DND-41 (cell line): ENCODE measurements at regions not wholly inside any gene's neighbourhood (a gene's known extent, or its start where the extent isn't known, plus 50 kb on each side); places are given as distances from the start of the nearest gene placed in this dataset.
"Not testable (repeated sequence)": the region's sequence is repeated elsewhere in the genome, so short reads cannot be mapped to it uniquely, and the experiment has no call there.

Source experiments
- ATAC-seq: fragments of 200-7000 bp; cut with Tn5 transposase; 3 replicates; pipeline ENCODE4 v1.9.1; 2021; ENCODE audit warnings: low read depth; ENCODE audit not compliant: insufficient read depth
- DNase-seq: peaks from one replicate; pipeline ENCODE4 v3.0.0-alpha.2; 2020
- H2AFZ ChIP-seq: 2 replicates; pipeline ENCODE4 v1.6.0; 2012; ENCODE audit warnings: low read depth, low read length
- H3K27ac ChIP-seq: 2 replicates; pipeline ENCODE4 v1.5.1; 2012; ENCODE audit warnings: low read length, inconsistent platforms
- H3K27me3 ChIP-seq: fragments of 200-600 bp; sonication (generic); 2 replicates; pipeline ENCODE4 v1.6.0; 2012; ENCODE audit warnings: low read length, mild to moderate bottlenecking, inconsistent platforms; ENCODE audit not compliant: insufficient read depth, poor library complexity
- H3K36me3 ChIP-seq: 2 replicates; pipeline ENCODE4 v1.5.1; 2012; ENCODE audit warnings: low read length, inconsistent platforms; ENCODE audit not compliant: insufficient read depth
- H3K4me1 ChIP-seq: 2 replicates; pipeline ENCODE4 v1.5.1; 2012; ENCODE audit warnings: mild to moderate bottlenecking, low read length; ENCODE audit not compliant: insufficient read depth
- H3K4me2 ChIP-seq: 2 replicates; pipeline ENCODE4 v1.6.0; 2012; ENCODE audit warnings: mild to moderate bottlenecking, moderate library complexity, low read length, inconsistent platforms; ENCODE audit not compliant: insufficient read depth
- H3K4me3 ChIP-seq, 2 experiments: fragments of 200-600 bp in 1 of 2; shearing (Covaris generic) in 1 of 2; 2 replicates each; pipeline ENCODE4 v1.5.1; 2012 to 2016; ENCODE audit warnings: inconsistent platforms in 2 of 2, low read length in 2 of 2, mild to moderate bottlenecking in 2 of 2, low read depth in 1 of 2, moderate library complexity in 1 of 2
- H3K79me2 ChIP-seq: 2 replicates; pipeline ENCODE4 v1.6.0; 2012; ENCODE audit warnings: low read length, inconsistent platforms; ENCODE audit not compliant: insufficient read depth
- H3K9ac ChIP-seq: 2 replicates; pipeline ENCODE4 v1.6.0; 2012; ENCODE audit warnings: low read depth, mild to moderate bottlenecking, inconsistent platforms, low read length, moderate library complexity
- H3K9me3 ChIP-seq: 2 replicates; pipeline ENCODE4 v1.5.1; 2012; ENCODE audit warnings: low read length, moderate library complexity, mild to moderate bottlenecking, inconsistent platforms; ENCODE audit not compliant: insufficient read depth, severe bottlenecking
- H4K20me1 ChIP-seq: 2 replicates; pipeline ENCODE4 v1.6.0; 2012; ENCODE audit warnings: low read length; ENCODE audit not compliant: insufficient read depth
- CTCF ChIP-seq: IDR thresholded peaks from 2 replicates; pipeline ENCODE4 v1.5.1; 2012; ENCODE audit warnings: borderline replicate concordance, low read length, moderate library complexity, mild to moderate bottlenecking; ENCODE audit not compliant: poor library complexity, severe bottlenecking; ENCODE audit errors: extremely low read depth
- EZH2 ChIP-seq: IDR thresholded peaks from 3 replicates; pipeline ENCODE4 v1.6.1; 2012; ENCODE audit warnings: borderline replicate concordance, low read depth, mild to moderate bottlenecking, moderate library complexity, low read length, inconsistent platforms; ENCODE audit not compliant: severe bottlenecking

GRCh38 chr3:178343433-178344038, 192.7 kb upstream of the KCNMB2 start:
- H2AFZ ChIP-seq = no peak overlapping the region
- no peak overlapping the region for H3K4me2 ChIP-seq
- H3K9ac ChIP-seq = no peak overlapping the region

DNA sequence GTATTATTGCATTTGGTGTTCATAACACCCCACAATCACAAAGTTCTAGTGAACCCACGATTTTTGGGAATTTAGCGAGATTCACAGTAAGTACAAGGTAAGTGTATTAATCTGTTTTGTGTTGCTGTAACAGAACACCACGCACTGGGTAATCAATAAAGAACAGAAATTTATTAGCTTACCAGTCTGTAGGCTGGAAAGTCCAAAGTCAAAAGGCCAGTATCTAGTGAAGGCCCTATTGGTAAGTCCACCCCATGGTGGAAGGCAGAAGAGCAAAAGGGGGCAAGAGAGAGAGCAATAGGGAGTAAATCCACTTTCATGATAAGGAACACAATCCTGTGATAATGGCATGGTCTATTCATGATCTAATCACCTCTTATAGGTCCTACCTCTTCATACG, 190.3 kb upstream of the KCNMB2 start:
- H2AFZ ChIP-seq = no peak overlapping the region
- H3K27me3 ChIP-seq = no peaks in the 10 kb centered on the region
- H3K36me3 ChIP-seq = no peaks in the 10 kb centered on the region
- DNase-seq (no peak), ATAC-seq (no peak)
- no peaks in the 10 kb centered on the region for H3K79me2 ChIP-seq
- no peaks in the 10 kb centered on the region for H4K20me1 ChIP-seq
- no peak overlapping the region for H3K4me3 ChIP-seq
- TF ChIP-seq CTCF (no peak), EZH2 (no peak)
- H3K9me3 ChIP-seq = no peaks in the 10 kb centered on the region
- no peaks in the 10 kb centered on the region for H3K4me1 ChIP-seq
- no peak overlapping the region for H3K9ac ChIP-seq
- no peak overlapping the region for H3K4me2 ChIP-seq
- no peak overlapping the region for H3K27ac ChIP-seq

More at GRCh38 chr3:178343433-178344038, 192.7 kb upstream of the KCNMB2 start:
- Histone ChIP-seq H3K27me3 (no peaks in the 10 kb centered on the region), H3K79me2 (no peaks in the 10 kb centered on the region), H3K36me3 (no peaks in the 10 kb centered on the region), H4K20me1 (no peaks in the 10 kb centered on the region), H3K4me1 (no peaks in the 10 kb centered on the region), H3K9me3 (no peaks in the 10 kb centered on the region), H3K4me3 (no peak overlapping the region), H3K27ac (no peak overlapping the region)
- DNase-seq (no peak), ATAC-seq (no peak)
- no peak for TF ChIP-seq EZH2
- no peak for TF ChIP-seq CTCF

GRCh38 chr3:178348561-178349217, 187.5 kb upstream of the KCNMB2 start:
- H2AFZ ChIP-seq = not testable (repeated sequence)

GRCh38 chr3:178349218-178349596, 187.0 kb upstream of the KCNMB2 start:
- H4K20me1 ChIP-seq, H3K27me3 ChIP-seq, H3K4me3 ChIP-seq, DNase-seq, H3K4me2 ChIP-seq, H3K27ac ChIP-seq, H3K79me2 ChIP-seq, H3K4me1 ChIP-seq, ATAC-seq, H3K9ac ChIP-seq, H3K9me3 ChIP-seq, H2AFZ ChIP-seq, H3K36me3 ChIP-seq: not testable (repeated sequence)

More at GRCh38 chr3:178348561-178349217, 187.5 kb upstream of the KCNMB2 start:
- not testable (repeated sequence) for H3K4me2 ChIP-seq, H3K4me3 ChIP-seq, H3K9me3 ChIP-seq, H3K9ac ChIP-seq, H3K79me2 ChIP-seq, H3K27me3 ChIP-seq, H3K36me3 ChIP-seq, H4K20me1 ChIP-seq, H3K4me1 ChIP-seq, H3K27ac ChIP-seq
- ATAC-seq (peak; percentile 72), DNase-seq (peak; percentile 38)
